HCEC 1CT (cell line): ENCODE measurements at regions not wholly inside any gene's neighbourhood (a gene's known extent, or its start where the extent isn't known, plus 50 kb on each side); places are given as distances from the start of the nearest gene placed in this dataset.
"Not testable (repeated sequence)": the region's sequence is repeated elsewhere in the genome, so short reads cannot be mapped to it uniquely, and the experiment has no call there.

Experiments
- DNase-seq: peaks from one replicate; pipeline ENCODE4 v3.0.0-alpha.2; 2017

GRCh38 chr2:18309188-18309587, 251.3 kb downstream of the RDH14 start:
- DNase-seq: no peak

- no peak for DNase-seq
Observed at GRCh38 chr2:18304849-18305248, 255.6 kb downstream of the RDH14 start.

- no peak for DNase-seq
Observed at GRCh38 chr2:18301421-18302139, 258.9 kb downstream of the RDH14 start.

- DNase-seq: peak; percentile 60
Observed at GRCh38 chr2:18299423-18300212, 260.8 kb downstream of the RDH14 start.

DNA sequence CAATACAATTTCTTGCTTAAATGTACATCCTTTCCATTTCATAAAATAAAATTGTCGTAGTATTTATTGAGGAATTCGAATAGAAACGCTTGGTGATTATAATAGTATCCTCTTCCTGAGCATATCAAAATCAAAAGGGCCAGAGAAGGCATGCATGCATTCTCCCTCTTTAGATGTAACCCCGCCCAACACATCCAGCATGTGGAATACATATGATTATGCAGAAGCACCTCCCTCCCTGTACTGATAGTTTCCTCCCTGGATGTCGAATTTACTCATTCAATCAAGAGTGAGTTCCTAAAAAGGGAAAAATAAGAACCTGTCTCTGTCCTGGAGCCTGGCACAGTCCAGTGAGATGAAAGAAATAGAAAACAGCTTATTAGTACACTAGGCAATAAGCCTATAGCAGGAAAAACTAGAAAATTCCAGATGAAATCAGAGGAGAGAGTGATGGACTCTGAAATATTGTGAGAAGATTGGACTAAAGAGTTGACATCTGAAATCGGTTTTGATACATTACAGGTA, 262.9 kb downstream of the RDH14 start:
- no peak for DNase-seq

- no peak for DNase-seq
Observed at GRCh38 chr2:18290386-18290785, 270.1 kb downstream of the RDH14 start.

GRCh38 chr2:18286897-18287296, 273.6 kb downstream of the RDH14 start:
- no peak for DNase-seq

GRCh38 chr2:18284331-18284730, 276.1 kb downstream of the RDH14 start:
- DNase-seq: no peak

GRCh38 chr2:18282026-18282425, 278.4 kb downstream of the RDH14 start:
- no peak for DNase-seq

GRCh38 chr2:18276583-18277075, 283.8 kb downstream of the RDH14 start:
- DNase-seq: no peak

DNA sequence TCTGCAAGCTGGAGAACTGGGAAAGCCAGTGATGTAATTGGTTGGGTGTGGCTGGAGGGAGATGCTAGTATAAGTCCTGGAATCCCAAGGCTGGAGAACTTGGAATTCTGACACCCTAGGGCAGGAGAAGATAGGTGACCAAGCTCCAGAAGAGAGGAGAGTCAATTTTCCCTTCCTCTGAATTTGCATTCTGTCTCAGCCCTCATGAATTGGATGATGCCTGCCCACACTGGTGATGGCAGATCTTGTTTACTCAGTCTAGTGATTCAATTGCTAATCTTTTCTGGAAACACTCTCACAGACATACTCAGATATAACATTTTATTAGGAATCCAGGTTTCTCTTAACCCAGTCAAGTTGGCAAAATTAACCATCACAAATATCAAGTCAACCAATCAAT, 287.2 kb downstream of the RDH14 start:
- no peak for DNase-seq

- no peak for DNase-seq
Observed at GRCh38 chr2:18272148-18272494, 288.3 kb downstream of the RDH14 start.

DNA sequence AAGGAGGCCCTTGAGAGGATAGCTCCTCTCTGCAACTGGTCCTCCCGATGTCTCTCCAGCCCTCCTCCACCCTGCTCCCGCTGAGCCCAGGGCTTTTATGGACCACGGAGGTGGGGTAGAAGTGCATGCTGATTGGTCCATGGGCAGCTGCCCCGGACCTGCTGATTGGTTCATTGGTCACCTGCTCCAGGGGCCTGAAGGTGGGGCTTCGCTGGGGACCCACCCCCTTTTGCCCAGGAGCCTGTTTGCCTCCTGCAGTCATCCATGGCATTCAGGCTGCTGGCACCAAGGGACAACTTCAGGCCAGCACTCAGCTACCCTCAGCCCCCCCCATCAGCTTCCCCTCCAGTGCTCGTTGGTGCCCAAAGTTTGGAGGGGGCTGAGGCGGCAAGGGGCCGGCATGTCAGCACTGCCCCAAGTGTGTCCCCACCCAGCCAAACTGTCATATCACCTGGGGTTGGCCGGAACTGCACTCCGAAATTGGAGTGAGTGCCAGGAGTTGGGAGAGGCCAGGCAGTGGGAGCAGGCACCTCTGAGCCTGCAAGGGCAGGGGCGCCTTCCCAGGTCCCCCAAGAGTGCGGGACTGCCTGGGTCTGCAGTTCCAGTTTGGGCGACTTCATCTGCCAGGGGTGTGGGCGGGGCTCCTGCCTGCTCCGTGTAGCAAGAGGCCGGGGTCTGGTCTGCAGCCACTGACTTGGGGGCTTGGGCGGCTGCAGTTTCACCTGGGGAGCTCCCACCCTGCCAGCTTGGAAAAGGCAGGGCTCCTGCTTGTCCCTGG, 288.9 kb downstream of the RDH14 start:
- no peak for DNase-seq

- DNase-seq: no peak
Observed at GRCh38 chr2:18268400-18268799, 292.1 kb downstream of the RDH14 start.

GRCh38 chr2:18267501-18267900, 293.0 kb downstream of the RDH14 start:
- DNase-seq: no peak

- DNase-seq: not testable (repeated sequence)
Observed at GRCh38 chr2:18266699-18267098, 293.8 kb downstream of the RDH14 start.

- DNase-seq: no peak
Observed at GRCh38 chr2:18265614-18266586, 294.6 kb downstream of the RDH14 start.

- DNase-seq: no peak
Observed at GRCh38 chr2:18262601-18263000, 297.9 kb downstream of the RDH14 start.

DNA sequence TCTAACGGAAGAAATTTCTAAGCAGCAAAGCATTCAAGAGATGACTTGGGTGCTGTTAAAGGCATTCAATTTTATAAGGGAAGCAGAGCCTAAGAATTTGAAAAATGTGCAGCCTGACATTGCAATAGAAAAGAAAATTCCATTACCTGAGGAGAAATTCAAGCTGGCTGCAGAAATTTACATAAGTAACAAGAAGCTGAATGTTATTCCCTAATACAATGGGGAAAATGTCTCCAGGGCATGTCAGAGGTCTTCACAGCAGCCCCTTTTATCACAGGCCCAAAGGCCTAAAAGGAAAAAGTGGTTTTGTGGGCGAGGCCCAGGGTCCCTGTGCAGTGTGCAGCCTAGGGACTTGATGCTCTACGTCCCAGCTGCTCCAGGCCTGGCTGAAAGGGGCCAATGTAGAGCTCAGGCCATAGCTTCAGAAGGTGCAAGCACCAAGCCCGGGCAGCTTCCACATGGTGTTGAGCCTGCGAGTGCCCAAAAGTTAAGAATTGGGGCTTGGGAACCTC, 306.7 kb downstream of the RDH14 start:
- DNase-seq: no peak

DNA sequence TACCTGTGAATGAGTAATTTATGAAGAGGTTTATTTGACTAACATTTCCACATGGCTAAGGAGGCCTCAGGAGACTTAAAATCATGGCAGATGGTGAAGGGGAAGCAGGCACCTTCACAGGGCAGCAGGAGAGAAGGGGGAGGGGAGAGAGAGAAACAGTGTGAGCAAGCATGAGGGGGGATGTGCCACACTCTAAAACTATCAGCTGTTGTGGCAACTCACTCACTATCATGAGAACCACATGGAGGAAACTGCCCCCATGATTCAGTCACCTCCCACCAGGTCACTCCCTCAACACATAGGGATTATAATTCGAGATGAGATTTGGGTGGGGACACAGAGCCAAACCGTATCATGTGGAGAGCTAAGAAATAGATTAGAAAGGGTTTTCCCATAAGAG, 309.0 kb downstream of the RDH14 start:
- no peak for DNase-seq

GRCh38 chr2:18247282-18248110, 313.0 kb downstream of the RDH14 start:
- DNase-seq: no peak
